GM13976 (cell line): ENCODE measurements at regions not wholly inside any gene's neighbourhood (a gene's known extent, or its start where the extent isn't known, plus 50 kb on each side); places are given as distances from the start of the nearest gene placed in this dataset.
"Not testable (repeated sequence)": the region's sequence is repeated elsewhere in the genome, so short reads cannot be mapped to it uniquely, and the experiment has no call there.

ENCODE experiments used
- DNase-seq: peaks from one replicate; pipeline ENCODE4 v3.0.0; 2012; ENCODE audit warnings: low spot score
- CTCF ChIP-seq: IDR thresholded peaks from 2 replicates; pipeline ENCODE4 v1.5.1; 2012; ENCODE audit warnings: borderline replicate concordance, mild to moderate bottlenecking; ENCODE audit not compliant: insufficient read depth; ENCODE audit errors: extremely low read depth, missing control alignments, control extremely low read depth
- in situ Hi-C: fragments of 300-500 bp; cut with MboI; formaldehyde crosslinking; loops from one replicate; pipeline ENCODE4 v1.12.0; 2022; ENCODE audit warnings: low sequenced_read_pairs, mixed read lengths, inconsistent platforms; ENCODE audit not compliant: unreplicated experiment

GRCh38 chr9:105119156-105119555 lies 125.3 kb upstream of the SLC44A1 start:
- in situ Hi-C loops: no loop called here
- no peak for TF ChIP-seq CTCF
- no peak for DNase-seq

- TF ChIP-seq CTCF: no peak
- in situ Hi-C loops: no loop called here
- no peak for DNase-seq
Measured at GRCh38 chr9:105121861-105122430, 122.5 kb upstream of the SLC44A1 start.

- in situ Hi-C loops, DNase-seq: not testable (repeated sequence)
Measured at GRCh38 chr9:105124598-105124997, 119.9 kb upstream of the SLC44A1 start.

GRCh38 chr9:105126226-105126625 lies 118.2 kb upstream of the SLC44A1 start:
- in situ Hi-C loops: no loop called here
- no peak for DNase-seq
- no peak for TF ChIP-seq CTCF

GRCh38 chr9:105127863-105128220 lies 116.6 kb upstream of the SLC44A1 start:
- no peak for TF ChIP-seq CTCF
- in situ Hi-C loops: no loop called here
- peak; percentile 58 for DNase-seq

GRCh38 chr9:105128908-105129600 lies 115.4 kb upstream of the SLC44A1 start:
- no peak for TF ChIP-seq CTCF
- in situ Hi-C loops: no loop called here
- no peak for DNase-seq

GRCh38 chr9:105129731-105130130 lies 114.7 kb upstream of the SLC44A1 start:
- TF ChIP-seq CTCF: no peak
- in situ Hi-C loops: no loop called here
- DNase-seq: no peak
